Thyroid gland (tissue), 4 donors: ENCODE measurements at regions not wholly inside any gene's neighbourhood (a gene's known extent, or its start where the extent isn't known, plus 50 kb on each side); places are given as distances from the start of the nearest gene placed in this dataset.

Experiments used
- DNase-seq, 2 donors: peaks; one replicate each; pipeline ENCODE4 v3.0.0-alpha.2; 2019
- H3K27ac ChIP-seq, 3 donors: fragments of 200-600 bp; sonication (generic); 1 replicate in 2 of 3; 2 replicates in 1 of 3; pipeline ENCODE4 v1.5.1; 2016 to 2019; ENCODE audit warnings: mild to moderate bottlenecking in 1 of 3, moderate library complexity in 1 of 3
- H3K27me3 ChIP-seq: fragments of 200-600 bp; sonication (generic); one replicate; pipeline ENCODE4 v1.5.1; 2019
- H3K36me3 ChIP-seq, 2 donors: fragments of 200-600 bp; sonication (generic); one replicate each; pipeline ENCODE4 v1.5.1; 2016 to 2019
- H3K4me1 ChIP-seq, 2 donors: fragments of 200-600 bp; sonication (generic); one replicate each; pipeline ENCODE4 v1.5.1; 2017 to 2019
- H3K4me3 ChIP-seq, 3 donors: fragments of 200-600 bp; sonication (generic); replicated peaks in 1 of 3; 1 replicate in 2 of 3; 2 replicates in 1 of 3; pipeline ENCODE4 v1.5.1; 2016; ENCODE audit warnings: mild to moderate bottlenecking in 1 of 3
- H3K9me3 ChIP-seq: fragments of 200-600 bp; sonication (generic); one replicate; pipeline ENCODE4 v1.5.1; 2017
- CTCF ChIP-seq, 6 experiments: fragments of 200-600 bp in 3 of 6; fragments of 450-650 bp in 3 of 6; sonication (generic) in 3 of 6; IDR thresholded peaks; one replicate each; pipeline ENCODE4 v1.5.1; 2016 to 2019; ENCODE audit warnings: antibody characterized with exemption in 6 of 6, mild to moderate bottlenecking in 2 of 6, inconsistent platforms in 1 of 6, moderate library complexity in 1 of 6
- POLR2A ChIP-seq, 2 donors: fragments of 450-650 bp; IDR thresholded peaks; one replicate each; pipeline ENCODE4 v1.6.1; 2017; ENCODE audit warnings: antibody characterized with exemption in 2 of 2, mild to moderate bottlenecking in 2 of 2, moderate library complexity in 1 of 2
- WGBS, 2 donors: methylation state at CpG; one replicate each; pipeline ENCODE4 v1.1.5; 2017; 5-methylcytosine and 5-hydroxymethylcytosine counted together
- intact Hi-C: fragments of 100-400 bp; cut with DNase I; formaldehyde crosslinking; loops from one replicate; pipeline ENCODE4 v1.15.1; 2023

GRCh38 chr1:51025374-51025773, 55.3 kb downstream of the CDKN2C start:
- 63 to 65% methylated on average over 2 of the region's 2 CpGs for WGBS, 2 donors
- Histone ChIP-seq H3K4me1 (no peaks in the 10 kb centered on the region), H3K4me3 (no peak overlapping the region), H3K36me3 (no peaks in the 10 kb centered on the region), H3K27me3 (no peaks in the 10 kb centered on the region), H3K9me3 (no peaks in the 10 kb centered on the region), H3K27ac (no peak overlapping the region)
- TF ChIP-seq CTCF (IDR thresholded peaks at IDR 0.05), result no peak
- no peak for TF ChIP-seq POLR2A (IDR thresholded peaks at IDR 0.05)
- no peak for DNase-seq
- intact Hi-C loops, result no loop called here

GRCh38 chr1:51032936-51033335, 62.9 kb downstream of the CDKN2C start:
- intact Hi-C loops, result no loop called here
- no peaks in the 10 kb centered on the region for H3K4me1 ChIP-seq
- H3K4me3 ChIP-seq, result no peak overlapping the region
- no peaks in the 10 kb centered on the region for H3K9me3 ChIP-seq
- no peak for DNase-seq
- TF ChIP-seq CTCF (IDR thresholded peaks at IDR 0.05) (no peak), POLR2A (IDR thresholded peaks at IDR 0.05) (no peak)
- H3K27me3 ChIP-seq, result no peaks in the 10 kb centered on the region
- H3K36me3 ChIP-seq, result no peaks in the 10 kb centered on the region
- H3K27ac ChIP-seq, result no peak overlapping the region
- WGBS, 2 donors, result 86 to 95% methylated on average over 8 of the region's 8 CpGs

GRCh38 chr1:51044199-51044598, 57.8 kb upstream of the C1orf185 start:
- Histone ChIP-seq H3K27ac (no peak overlapping the region), H3K4me1 (no peaks in the 10 kb centered on the region), H3K4me3 (no peak overlapping the region), H3K9me3 (no peaks in the 10 kb centered on the region), H3K27me3 (no peaks in the 10 kb centered on the region), H3K36me3 (no peaks in the 10 kb centered on the region)
- WGBS, 2 donors, result 81 to 85% methylated on average over 3 of the region's 3 CpGs
- no peak for DNase-seq
- TF ChIP-seq CTCF (IDR thresholded peaks at IDR 0.05) (no peak), POLR2A (IDR thresholded peaks at IDR 0.05) (no peak)
- intact Hi-C loops, result no loop called here

GRCh38 chr1:51044834-51045233, 57.2 kb upstream of the C1orf185 start:
- H3K4me3 ChIP-seq, result no peak overlapping the region
- intact Hi-C loops, result no loop called here
- H3K36me3 ChIP-seq, result no peaks in the 10 kb centered on the region
- no peak for TF ChIP-seq POLR2A (IDR thresholded peaks at IDR 0.05)
- peak in 3 of 6 experiments; percentile 31 to 36 (median 34) for TF ChIP-seq CTCF (IDR thresholded peaks at IDR 0.05)
- H3K27ac ChIP-seq, result no peak overlapping the region
- H3K27me3 ChIP-seq, result no peaks in the 10 kb centered on the region
- 64% methylated on average over 4 of the region's 4 CpGs for WGBS, 2 donors
- no peaks in the 10 kb centered on the region for H3K4me1 ChIP-seq
- no peaks in the 10 kb centered on the region for H3K9me3 ChIP-seq
- no peak for DNase-seq

- Histone ChIP-seq H3K4me3 (no peak overlapping the region), H3K27me3 (no peaks in the 10 kb centered on the region), H3K36me3 (no peaks in the 10 kb centered on the region), H3K27ac (no peak overlapping the region), H3K4me1 (no peaks in the 10 kb centered on the region), H3K9me3 (no peaks in the 10 kb centered on the region)
- WGBS, 2 donors, result 95 to 98% methylated on average over 1 of the region's 1 CpG
- intact Hi-C loops, result no loop called here
- DNase-seq, result no peak
- TF ChIP-seq POLR2A (IDR thresholded peaks at IDR 0.05), result no peak
- no peak for TF ChIP-seq CTCF (IDR thresholded peaks at IDR 0.05)
These were observed 54.0 kb upstream of the C1orf185 start for GRCh38 chr1:51048021-51048420.
